ENCODE measurements at regions not wholly inside any gene's neighbourhood (a gene's known extent, or its start where the extent isn't known, plus 50 kb on each side); places are given as distances from the start of the nearest gene placed in this dataset.

DNA sequence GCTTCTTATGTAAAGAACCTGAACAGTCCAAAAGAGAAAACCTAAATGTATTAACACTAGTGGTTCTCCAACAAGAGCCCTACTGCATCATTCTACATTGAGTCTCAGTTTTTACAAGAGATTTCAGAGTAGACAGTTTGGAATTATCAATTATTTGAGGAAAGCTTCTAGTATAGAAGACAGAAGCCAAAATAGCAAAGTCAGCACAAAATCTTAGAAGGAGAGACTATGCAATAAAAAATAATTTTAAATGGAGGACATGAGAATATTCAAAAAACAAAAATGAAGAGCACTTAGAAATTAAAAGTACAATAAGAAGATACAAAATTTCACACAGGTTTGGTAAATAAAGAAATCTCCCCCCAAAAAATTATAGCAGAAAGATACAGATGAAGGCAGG, 406.3 kb upstream of the USP15 start:
- Histone ChIP-seq H3K27me3 (no peaks in the 10 kb centered on the region), H3K4me1 (peaks cover 0 to 3% of the 10 kb centered on the region in 2 donors), H3K36me3 (no peaks in the 10 kb centered on the region), H3K9me3 (peaks cover 0 to 13% of the 10 kb centered on the region in 2 donors), H3K4me3 (no peak overlapping the region), H3K27ac (no peak overlapping the region)
- DNase-seq (ENCODE audit: low spot score in 2 of 2): no peak
- TF ChIP-seq, protein P1, sequence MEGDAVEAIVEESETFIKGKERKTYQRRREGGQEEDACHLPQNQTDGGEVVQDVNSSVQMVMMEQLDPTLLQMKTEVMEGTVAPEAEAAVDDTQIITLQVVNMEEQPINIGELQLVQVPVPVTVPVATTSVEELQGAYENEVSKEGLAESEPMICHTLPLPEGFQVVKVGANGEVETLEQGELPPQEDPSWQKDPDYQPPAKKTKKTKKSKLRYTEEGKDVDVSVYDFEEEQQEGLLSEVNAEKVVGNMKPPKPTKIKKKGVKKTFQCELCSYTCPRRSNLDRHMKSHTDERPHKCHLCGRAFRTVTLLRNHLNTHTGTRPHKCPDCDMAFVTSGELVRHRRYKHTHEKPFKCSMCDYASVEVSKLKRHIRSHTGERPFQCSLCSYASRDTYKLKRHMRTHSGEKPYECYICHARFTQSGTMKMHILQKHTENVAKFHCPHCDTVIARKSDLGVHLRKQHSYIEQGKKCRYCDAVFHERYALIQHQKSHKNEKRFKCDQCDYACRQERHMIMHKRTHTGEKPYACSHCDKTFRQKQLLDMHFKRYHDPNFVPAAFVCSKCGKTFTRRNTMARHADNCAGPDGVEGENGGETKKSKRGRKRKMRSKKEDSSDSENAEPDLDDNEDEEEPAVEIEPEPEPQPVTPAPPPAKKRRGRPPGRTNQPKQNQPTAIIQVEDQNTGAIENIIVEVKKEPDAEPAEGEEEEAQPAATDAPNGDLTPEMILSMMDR (IDR thresholded peaks at IDR 0.05): no peak
- intact Hi-C loops (cut with DNase I): no loop called here

DNA sequence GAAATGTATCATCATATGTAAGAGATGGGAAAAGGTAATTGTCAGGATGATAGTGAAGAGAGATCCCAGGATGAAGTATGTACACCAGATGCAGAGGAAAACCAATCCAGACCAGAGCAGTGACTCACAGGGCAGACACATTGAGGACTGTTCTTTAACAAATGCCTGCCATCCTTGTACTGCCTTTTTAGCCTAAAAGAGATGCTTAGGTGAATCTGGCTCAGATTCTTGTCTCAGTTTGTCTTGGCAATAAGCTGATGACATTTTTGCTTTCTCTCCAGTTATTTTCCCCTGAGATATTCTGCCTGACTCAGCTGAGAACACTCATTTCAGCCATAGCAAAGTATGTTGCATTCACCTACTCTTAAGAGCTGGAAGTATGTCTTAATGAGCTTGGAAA, 405.3 kb upstream of the USP15 start:
- no peak for DNase-seq (ENCODE audit: low spot score in 2 of 2)
- H3K4me1 ChIP-seq: peaks cover 0 to 3% of the 10 kb centered on the region in 2 donors
- no peak overlapping the region for H3K27ac ChIP-seq
- intact Hi-C loops (cut with DNase I): no loop called here
- TF ChIP-seq, protein P1 (IDR thresholded peaks at IDR 0.05): no peak
- H3K4me3 ChIP-seq: no peak overlapping the region
- H3K9me3 ChIP-seq: peaks cover 0 to 13% of the 10 kb centered on the region in 2 donors
- no peaks in the 10 kb centered on the region for H3K27me3 ChIP-seq
- no peaks in the 10 kb centered on the region for H3K36me3 ChIP-seq

DNA sequence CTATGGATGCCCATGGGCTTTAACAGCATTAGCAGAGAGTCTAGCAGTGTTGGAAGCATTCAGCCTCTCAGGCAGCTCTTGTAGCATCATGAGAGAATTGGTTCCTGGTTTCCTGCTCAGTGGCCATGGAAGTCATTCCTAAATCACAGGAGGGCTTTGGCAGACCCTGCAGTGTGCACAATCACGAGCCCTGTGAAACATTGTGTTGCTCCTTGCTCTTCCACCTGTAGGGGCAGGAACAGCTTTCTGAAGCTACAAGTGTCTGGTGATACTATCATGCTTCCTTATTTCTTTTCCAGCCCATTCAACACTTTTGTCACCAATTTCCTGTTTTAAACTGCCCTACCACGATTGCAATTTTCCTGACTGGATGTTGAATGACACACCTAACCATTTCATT, 402.2 kb upstream of the USP15 start:
- Histone ChIP-seq H3K4me1 (peaks cover 0 to 3% of the 10 kb centered on the region in 2 donors), H3K9me3 (peaks cover 0 to 13% of the 10 kb centered on the region in 2 donors), H3K4me3 (no peak overlapping the region), H3K27me3 (no peaks in the 10 kb centered on the region), H3K36me3 (no peaks in the 10 kb centered on the region), H3K27ac (no peak overlapping the region)
- no peak for DNase-seq (ENCODE audit: low spot score in 2 of 2)
- intact Hi-C loops (cut with DNase I): no loop called here
- TF ChIP-seq, protein P1 (IDR thresholded peaks at IDR 0.05): no peak

DNA sequence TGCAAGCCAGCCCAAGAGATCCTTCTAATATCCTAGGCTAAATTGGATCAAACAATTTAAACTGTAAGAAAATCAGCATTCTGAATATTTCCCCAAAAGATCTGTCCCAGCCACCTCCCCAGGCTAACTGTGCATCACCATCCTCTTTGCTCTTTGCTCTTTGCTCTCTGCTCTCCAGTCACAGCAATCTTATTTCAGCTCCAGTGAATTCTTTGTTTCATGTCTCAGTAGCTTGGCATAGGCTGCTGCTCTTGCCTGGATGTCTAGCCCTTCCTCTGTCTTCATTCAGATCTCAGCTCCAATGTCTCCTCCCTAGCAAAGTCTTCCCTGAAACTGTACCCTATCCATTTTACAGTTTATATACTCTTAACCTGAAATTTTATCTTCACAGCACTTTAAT, 399.8 kb upstream of the USP15 start:
- Histone ChIP-seq H3K4me1 (no peaks in the 10 kb centered on the region), H3K4me3 (no peak overlapping the region), H3K27ac (no peak overlapping the region), H3K9me3 (no peaks in the 10 kb centered on the region), H3K36me3 (no peaks in the 10 kb centered on the region), H3K27me3 (no peaks in the 10 kb centered on the region)
- no peak for DNase-seq (ENCODE audit: low spot score in 2 of 2)
- TF ChIP-seq, protein P1 (IDR thresholded peaks at IDR 0.05): no peak
- intact Hi-C loops (cut with DNase I): no loop called here

DNA sequence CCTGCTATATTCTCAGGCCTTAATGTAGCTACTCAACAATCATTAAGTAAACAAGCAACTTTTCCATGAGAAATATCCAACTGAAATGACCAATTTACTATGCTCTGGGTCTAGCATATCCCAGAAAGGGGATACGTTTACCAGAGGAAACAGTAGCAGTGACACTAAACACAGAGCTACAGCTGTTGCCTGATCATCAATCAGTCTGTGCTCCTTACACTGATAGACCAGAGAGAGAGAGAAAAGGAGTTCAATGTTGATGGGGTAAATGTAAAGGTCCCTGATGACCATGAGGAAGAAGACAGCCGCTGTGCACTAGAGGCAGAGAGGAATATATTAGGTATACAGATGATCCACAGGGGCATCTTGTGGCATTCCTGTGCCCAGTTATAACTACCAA, 397.2 kb upstream of the USP15 start:
- intact Hi-C loops (cut with DNase I): no loop called here
- no peaks in the 10 kb centered on the region for H3K9me3 ChIP-seq
- DNase-seq (ENCODE audit: low spot score in 2 of 2): no peak
- no peaks in the 10 kb centered on the region for H3K4me1 ChIP-seq
- H3K36me3 ChIP-seq: no peaks in the 10 kb centered on the region
- no peaks in the 10 kb centered on the region for H3K27me3 ChIP-seq
- H3K27ac ChIP-seq: no peak overlapping the region
- no peak overlapping the region for H3K4me3 ChIP-seq
- TF ChIP-seq, protein P1 (IDR thresholded peaks at IDR 0.05): no peak

DNA sequence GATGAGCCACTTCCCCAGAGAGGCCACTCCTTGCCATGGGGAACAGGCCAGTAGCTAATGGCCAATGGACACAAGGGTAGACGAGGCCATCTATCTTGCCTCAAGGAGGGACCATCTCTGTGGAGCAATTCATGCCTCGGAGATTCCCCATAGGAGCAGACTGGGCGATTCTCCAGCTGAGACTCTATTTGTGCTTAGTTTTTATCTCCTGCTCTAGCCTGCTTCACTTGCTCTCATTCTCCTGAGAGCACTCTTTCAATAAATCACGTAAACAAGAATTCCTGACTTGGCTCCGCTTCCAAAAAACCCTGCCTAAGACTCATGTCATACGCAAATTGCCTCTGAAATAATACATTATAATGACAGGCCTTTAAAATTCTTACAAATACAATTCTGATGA, 396.4 kb upstream of the USP15 start:
- H3K9me3 ChIP-seq: no peaks in the 10 kb centered on the region
- no peak overlapping the region for H3K27ac ChIP-seq
- H3K27me3 ChIP-seq: no peaks in the 10 kb centered on the region
- H3K36me3 ChIP-seq: no peaks in the 10 kb centered on the region
- H3K4me1 ChIP-seq: no peaks in the 10 kb centered on the region
- H3K4me3 ChIP-seq: no peak overlapping the region
- intact Hi-C loops (cut with DNase I): no loop called here
- TF ChIP-seq, protein P1 (IDR thresholded peaks at IDR 0.05): no peak
- no peak for DNase-seq (ENCODE audit: low spot score in 2 of 2)

All from ascending aorta (tissue), 2 donors.